Endothelial cell (in vitro differentiated cells): ENCODE measurements at regions not wholly inside any gene's neighbourhood (a gene's known extent, or its start where the extent isn't known, plus 50 kb on each side); places are given as distances from the start of the nearest gene placed in this dataset.

Source experiments
- DNase-seq: peaks from one replicate; pipeline ENCODE4 v3.0.0; 2021; ENCODE audit warnings: low spot score
- H3K27ac Mint-ChIP-seq: one replicate; pipeline ENCODE4 v1.8.0; 2021; ENCODE audit warnings: mixed read lengths, inconsistent platforms; ENCODE audit not compliant: unreplicated experiment
- H3K27me3 Mint-ChIP-seq: one replicate; pipeline ENCODE4 v1.8.0; 2021; ENCODE audit warnings: mild to moderate bottlenecking, moderate library complexity, mixed read lengths, inconsistent platforms; ENCODE audit not compliant: unreplicated experiment
- H3K36me3 Mint-ChIP-seq: one replicate; pipeline ENCODE4 v1.8.0; 2021; ENCODE audit warnings: mild to moderate bottlenecking, low read depth, mixed read lengths, inconsistent platforms; ENCODE audit not compliant: unreplicated experiment
- H3K4me1 Mint-ChIP-seq: one replicate; pipeline ENCODE4 v1.8.0; 2021; ENCODE audit warnings: mild to moderate bottlenecking, mixed read lengths, inconsistent platforms; ENCODE audit not compliant: unreplicated experiment
- H3K4me3 Mint-ChIP-seq: one replicate; pipeline ENCODE4 v1.8.0; 2021; ENCODE audit warnings: mild to moderate bottlenecking, mixed read lengths, inconsistent platforms; ENCODE audit not compliant: unreplicated experiment
- H3K9me3 Mint-ChIP-seq: one replicate; pipeline ENCODE4 v1.8.0; 2021; ENCODE audit warnings: mixed read lengths, inconsistent platforms; ENCODE audit not compliant: unreplicated experiment
- CTCF ChIP-seq: fragments of 200-600 bp; sonication (generic); IDR thresholded peaks from one replicate; pipeline ENCODE4 v1.5.0; 2021; ENCODE audit warnings: antibody characterized with exemption; ENCODE audit not compliant: unreplicated experiment

- no peaks in the 10 kb centered on the region for H3K9me3 Mint-ChIP-seq
- peaks cover 5% of the 10 kb centered on the region for H3K27me3 Mint-ChIP-seq
- peak; percentile 21 for DNase-seq
- H3K36me3 Mint-ChIP-seq: no peaks in the 10 kb centered on the region
- no peak for TF ChIP-seq CTCF
- peaks cover 15% of the 10 kb centered on the region for H3K4me1 Mint-ChIP-seq
- H3K27ac Mint-ChIP-seq: no peak overlapping the region
- H3K4me3 Mint-ChIP-seq: no peak overlapping the region
These were observed 238.8 kb upstream of the CDH5 start for GRCh38 chr16:66127459-66128370.

DNA sequence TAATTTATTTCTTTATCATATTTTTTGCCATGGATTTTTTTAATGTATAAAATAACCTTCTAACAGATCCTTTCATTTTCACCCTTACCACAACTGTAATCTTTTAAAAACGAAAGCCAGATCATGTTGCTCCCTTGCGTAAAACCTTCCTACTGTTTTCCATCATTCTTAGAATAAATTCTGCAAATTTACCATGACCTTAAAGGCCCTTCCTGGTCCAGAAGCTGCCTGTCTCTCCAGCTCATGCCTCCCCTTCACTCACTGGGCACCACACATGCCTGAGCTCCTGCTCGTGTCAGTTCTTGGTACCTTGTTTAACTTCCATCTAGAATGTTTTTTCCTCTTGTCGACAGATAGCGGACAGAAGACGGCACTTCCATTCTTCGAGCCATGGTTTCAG, 245.0 kb upstream of the CDH5 start:
- Mint-ChIP-seq H3K4me3 (no peak overlapping the region), H3K27me3 (peaks cover 1% of the 10 kb centered on the region), H3K9me3 (no peaks in the 10 kb centered on the region), H3K27ac (no peak overlapping the region), H3K36me3 (no peaks in the 10 kb centered on the region), H3K4me1 (no peaks in the 10 kb centered on the region)
- DNase-seq: no peak
- no peak for TF ChIP-seq CTCF

- no peak overlapping the region for H3K27ac Mint-ChIP-seq
- TF ChIP-seq CTCF: no peak
- no peaks in the 10 kb centered on the region for H3K9me3 Mint-ChIP-seq
- no peak overlapping the region for H3K4me3 Mint-ChIP-seq
- no peaks in the 10 kb centered on the region for H3K36me3 Mint-ChIP-seq
- H3K4me1 Mint-ChIP-seq: no peaks in the 10 kb centered on the region
- peaks cover 1% of the 10 kb centered on the region for H3K27me3 Mint-ChIP-seq
- DNase-seq: no peak
These were observed 245.8 kb upstream of the CDH5 start for GRCh38 chr16:66120656-66121055.

GRCh38 chr16:66116163-66117002, 250.1 kb upstream of the CDH5 start:
- H3K4me3 Mint-ChIP-seq: no peak overlapping the region
- H3K27me3 Mint-ChIP-seq: peaks cover 6% of the 10 kb centered on the region
- no peak for TF ChIP-seq CTCF
- H3K9me3 Mint-ChIP-seq: no peaks in the 10 kb centered on the region
- no peaks in the 10 kb centered on the region for H3K4me1 Mint-ChIP-seq
- no peak for DNase-seq
- no peak overlapping the region for H3K27ac Mint-ChIP-seq
- H3K36me3 Mint-ChIP-seq: no peaks in the 10 kb centered on the region
